GM18517 (cell line): ENCODE measurements at regions not wholly inside any gene's neighbourhood (a gene's known extent, or its start where the extent isn't known, plus 50 kb on each side); places are given as distances from the start of the nearest gene placed in this dataset.

Experiments
- ATAC-seq: cut with Tn5 transposase; IDR thresholded peaks from one replicate; pipeline ENCODE4 v1.9.1; 2021; ENCODE audit warnings: mild to moderate bottlenecking, moderate library complexity; ENCODE audit not compliant: unreplicated experiment

GRCh38 chr5:168002116-168002515 is 289.3 kb upstream of the WWC1 start:
- ATAC-seq, result no peak

DNA sequence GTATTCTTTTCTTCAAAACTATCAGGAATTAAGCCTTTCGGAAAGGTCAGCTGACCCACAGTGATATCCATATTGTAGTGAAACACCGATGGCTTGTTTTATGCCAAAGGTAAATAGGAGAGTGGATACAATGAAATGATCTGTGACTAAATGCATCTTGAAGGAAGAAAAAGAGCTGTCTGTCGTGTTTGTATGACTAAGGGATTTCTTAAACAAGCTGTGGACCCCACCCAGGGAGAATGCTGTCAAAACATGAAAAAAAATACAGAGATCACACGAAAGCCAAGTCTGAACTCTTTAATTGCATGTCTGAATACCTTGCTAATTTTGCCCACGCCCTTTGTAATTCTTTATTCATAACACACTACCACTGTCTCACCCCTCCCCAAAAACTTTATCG is 286.4 kb upstream of the WWC1 start:
- no peak for ATAC-seq

DNA sequence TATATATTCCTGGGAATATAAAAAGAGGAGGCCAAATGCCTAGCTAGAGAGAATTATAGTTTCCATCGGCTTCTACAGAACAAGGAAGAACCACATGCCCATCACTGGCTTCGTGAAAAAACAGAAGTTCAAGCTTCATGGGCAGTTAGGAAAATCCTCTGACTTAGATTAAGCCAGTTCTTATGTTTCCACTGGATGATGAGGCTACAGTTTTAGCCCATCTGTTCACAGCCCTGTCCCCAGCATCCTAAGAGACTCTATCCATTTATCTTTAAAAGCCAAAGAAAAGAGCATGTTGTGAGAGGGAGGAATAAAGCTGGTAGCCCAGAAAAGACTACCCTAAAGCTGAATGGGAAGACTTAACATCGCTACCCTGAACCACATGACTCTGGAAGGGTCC is 285.5 kb upstream of the WWC1 start:
- no peak for ATAC-seq

DNA sequence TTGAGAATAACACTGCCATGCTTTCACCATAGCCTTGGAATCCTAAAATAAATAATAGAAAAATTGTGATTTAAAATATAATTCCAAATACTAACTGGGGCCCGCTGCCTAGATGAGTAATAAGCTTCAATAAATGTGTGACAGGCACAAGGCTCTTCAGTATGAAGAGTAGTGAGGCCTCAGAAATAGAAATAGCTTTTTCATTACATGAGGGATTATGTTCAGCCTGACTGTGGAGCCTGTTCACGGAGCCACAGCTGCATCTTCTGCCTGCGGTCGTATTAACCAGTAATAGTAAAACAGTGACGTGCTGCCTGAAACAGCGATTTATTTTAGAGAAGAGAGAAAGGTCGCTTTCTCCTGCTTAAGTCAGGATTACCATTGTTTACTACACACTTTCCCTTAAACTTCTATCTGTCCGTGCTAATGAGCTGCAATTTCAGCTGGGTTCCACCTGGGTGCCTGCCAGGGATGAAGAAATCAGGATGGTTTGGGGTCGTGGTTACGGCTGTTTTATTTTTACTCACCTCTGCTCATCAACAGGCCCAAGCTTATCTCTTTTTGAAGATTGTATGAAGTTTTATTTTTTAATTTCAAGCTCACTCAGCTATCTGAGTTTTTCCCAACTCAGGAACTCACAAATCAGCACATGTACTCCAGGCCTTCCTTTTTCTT is 284.9 kb upstream of the WWC1 start:
- ATAC-seq, result no peak

DNA sequence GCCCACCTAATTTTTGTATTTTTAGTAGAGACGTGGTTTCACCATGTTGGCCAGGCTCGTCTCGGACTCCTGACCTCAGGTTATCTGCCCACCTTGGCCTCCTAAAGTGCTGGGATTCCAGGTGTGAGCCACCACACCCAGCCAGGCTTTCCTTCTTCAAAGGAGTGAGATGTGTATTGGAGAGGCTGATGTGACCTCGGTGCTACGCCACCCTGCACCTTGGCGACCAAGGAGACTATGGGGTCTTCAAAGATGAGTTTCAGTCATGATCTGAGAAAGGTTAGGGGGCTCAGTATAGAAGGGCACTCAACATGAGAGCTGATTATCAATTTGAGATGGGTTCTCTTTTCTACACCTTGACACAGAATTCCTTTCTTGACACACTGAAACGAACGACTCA is 284.2 kb upstream of the WWC1 start:
- ATAC-seq, result no peak

GRCh38 chr5:168008555-168008954 is 282.9 kb upstream of the WWC1 start:
- no peak for ATAC-seq

- ATAC-seq, result no peak
Measured at GRCh38 chr5:168011096-168011495, 280.3 kb upstream of the WWC1 start.

- no peak for ATAC-seq
Measured at GRCh38 chr5:168012006-168012405, 279.4 kb upstream of the WWC1 start.

DNA sequence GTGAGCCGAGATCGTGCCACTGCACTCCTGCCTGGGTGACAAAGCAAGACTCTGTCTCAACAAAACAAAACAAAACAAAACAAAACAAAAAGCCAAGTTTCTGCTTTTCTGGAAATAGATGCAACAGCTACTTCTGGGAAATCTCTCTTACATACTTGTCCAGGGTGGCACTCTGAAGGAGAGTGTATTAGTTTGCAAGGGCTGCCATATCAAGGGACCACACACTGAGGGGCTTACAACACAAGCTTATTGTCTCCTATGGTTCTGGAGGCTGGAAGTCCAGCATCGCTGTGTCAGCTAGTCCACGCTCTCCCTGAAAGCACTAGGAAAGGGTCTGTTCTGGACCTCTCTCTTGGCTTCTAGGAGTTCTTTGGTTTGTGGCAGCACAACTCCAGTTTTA is 277.9 kb upstream of the WWC1 start:
- no peak for ATAC-seq

DNA sequence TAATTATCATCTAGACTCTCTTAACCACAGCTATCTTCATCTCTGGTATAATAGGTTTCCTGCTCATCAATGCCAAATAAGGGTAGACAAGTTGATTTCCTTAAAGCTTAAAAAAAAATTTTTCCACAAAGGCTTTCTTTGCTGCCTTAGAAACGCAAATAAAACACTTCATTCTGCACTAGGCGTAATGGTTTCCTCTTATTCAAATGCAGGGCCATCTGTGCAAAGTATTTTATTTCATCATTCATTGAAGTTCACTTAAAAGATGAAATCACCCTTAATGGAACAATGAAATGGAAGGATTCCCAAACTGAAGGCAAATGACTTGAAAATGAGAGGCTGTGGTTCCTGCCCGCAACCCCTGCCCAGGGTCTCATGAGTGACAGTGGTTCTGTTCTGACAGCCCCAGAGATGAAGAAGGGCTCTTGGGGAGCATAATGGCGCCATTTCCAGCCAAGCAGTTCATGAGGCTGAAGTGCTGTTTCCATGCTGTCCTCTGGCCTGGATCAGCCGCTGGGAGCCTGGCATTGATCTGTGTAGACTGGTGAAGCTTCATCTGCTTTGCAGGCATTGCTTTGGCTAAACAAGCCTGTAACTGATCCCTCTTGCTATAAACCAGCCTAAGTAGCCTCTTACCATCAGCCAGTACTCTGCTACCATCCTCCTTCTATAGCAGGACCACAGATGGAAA is 276.9 kb upstream of the WWC1 start:
- no peak for ATAC-seq

DNA sequence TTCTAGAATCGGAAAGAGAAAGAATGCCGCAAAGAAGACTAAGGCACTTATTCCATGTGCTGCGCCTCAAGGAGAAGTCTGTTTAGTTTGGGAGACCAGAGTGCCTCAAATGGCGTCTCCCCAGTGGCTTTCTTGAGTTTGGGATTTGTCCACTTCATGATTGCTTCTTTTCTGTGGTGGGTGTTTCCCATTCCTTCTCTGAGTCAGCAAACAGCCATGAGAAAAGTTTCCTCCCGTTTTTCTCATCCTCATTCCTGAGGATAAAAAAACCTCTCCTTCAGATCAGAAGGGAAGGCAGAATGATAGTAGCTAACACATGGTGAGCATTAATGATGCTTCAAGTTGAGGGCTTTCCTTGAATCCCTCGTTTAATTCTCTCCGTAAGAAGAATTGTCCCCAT is 275.9 kb upstream of the WWC1 start:
- ATAC-seq, result no peak

GRCh38 chr5:168017313-168017712 is 274.1 kb upstream of the WWC1 start:
- ATAC-seq, result no peak

DNA sequence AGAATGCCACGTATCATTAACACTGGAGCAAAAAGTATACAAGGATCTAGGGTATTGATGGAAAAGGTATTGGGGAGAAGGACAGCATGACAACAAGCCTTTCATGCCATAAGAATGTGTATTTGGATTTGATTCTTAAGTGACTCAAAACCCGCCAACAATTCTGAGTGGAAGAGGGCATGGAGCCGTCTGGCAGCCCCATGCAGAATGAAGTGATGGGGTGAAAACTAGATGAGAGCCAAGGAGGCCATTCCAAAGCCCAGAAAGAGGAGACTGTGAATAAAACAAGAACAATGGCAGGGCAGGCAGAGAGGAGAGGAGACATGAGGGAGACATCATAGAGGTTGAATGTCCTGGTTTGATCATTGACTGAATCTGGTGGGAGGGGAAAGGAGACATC is 272.3 kb upstream of the WWC1 start:
- ATAC-seq, result no peak

DNA sequence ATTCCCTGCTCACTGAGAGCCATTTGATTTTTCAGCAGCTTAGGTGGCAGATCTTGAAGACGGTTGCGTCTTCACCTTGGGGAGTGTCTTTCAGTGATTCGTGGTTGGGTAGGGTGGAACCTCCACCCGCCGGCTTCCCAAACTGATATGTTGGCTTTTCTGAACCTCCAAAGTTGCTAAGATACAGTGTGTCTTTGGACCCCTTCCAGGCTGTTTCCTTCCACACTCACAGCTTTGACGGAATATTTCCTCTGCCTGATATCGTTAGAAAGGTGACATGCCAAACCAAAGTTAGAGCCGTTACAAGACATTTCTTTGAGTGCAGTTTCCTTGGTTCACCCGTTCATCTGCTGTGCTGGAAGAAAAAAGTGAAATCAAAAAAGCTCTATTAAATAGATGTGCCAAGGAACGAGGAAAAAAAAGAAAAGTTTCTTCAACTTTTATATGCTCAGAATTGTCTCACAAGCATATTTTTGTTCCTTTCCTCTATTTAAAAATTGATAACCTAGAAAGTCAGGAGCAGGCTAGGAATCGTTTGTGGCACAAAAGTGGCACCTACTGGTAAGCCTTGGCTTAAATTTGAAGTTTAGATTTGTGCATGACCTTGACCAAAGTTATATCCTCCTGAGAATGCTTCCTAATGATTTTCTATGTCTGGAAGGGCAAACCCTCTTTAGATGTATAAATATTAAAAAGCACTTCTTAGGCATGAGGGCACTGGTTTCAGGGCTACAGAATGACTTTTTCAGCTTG is 270.7 kb upstream of the WWC1 start:
- ATAC-seq, result no peak

- ATAC-seq, result no peak
Measured at GRCh38 chr5:168022446-168023169, 268.8 kb upstream of the WWC1 start.

DNA sequence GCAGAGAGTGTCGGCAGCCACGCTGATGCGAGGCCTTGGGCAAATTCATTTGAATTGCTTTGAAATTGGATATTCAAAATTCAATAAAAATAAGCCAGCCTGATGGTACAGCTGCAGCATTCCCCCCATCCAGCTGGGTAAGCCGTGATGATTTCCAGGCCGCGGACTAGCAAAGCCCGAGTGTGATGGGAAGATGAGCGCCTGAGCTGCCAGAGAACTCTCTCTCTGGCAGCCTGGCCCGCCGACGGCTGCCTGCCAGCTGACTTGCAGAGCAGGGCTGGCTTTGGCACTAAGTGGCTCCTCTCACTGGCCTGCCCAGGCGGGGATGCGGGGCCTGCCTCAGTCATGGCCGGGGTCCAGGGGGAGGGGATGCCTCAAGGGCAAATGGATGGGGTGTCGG is 268.3 kb upstream of the WWC1 start:
- no peak for ATAC-seq

- ATAC-seq, result no peak
Measured at GRCh38 chr5:168024306-168024705, 267.1 kb upstream of the WWC1 start.

- ATAC-seq, result no peak
Measured at GRCh38 chr5:168027007-168027406, 264.4 kb upstream of the WWC1 start.

DNA sequence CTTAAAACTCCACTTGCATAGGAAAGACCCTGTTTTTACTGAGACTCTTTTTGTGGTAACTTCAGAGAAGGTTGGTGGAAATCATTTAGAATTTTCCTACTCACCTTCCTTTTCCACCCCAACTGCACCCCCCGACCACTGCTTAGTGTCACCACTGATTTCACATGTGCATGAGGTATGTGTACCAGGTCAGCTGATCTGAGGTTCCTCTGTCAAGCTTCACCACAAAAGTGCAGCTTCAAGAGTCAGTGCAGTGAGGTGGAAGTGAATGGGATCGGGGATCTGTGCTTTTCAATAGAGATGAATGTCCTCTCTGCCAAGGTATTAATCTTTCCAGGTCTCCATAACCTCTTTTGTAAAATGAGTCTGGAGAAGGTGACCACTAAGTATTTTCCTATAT is 260.5 kb upstream of the WWC1 start:
- no peak for ATAC-seq

GRCh38 chr5:168031614-168032013 is 259.8 kb upstream of the WWC1 start:
- no peak for ATAC-seq

GRCh38 chr5:168039039-168039438 is 252.4 kb upstream of the WWC1 start:
- no peak for ATAC-seq
